ENCODE measurements at regions not wholly inside any gene's neighbourhood (a gene's known extent, or its start where the extent isn't known, plus 50 kb on each side); places are given as distances from the start of the nearest gene placed in this dataset.
"Not testable (repeated sequence)": the region's sequence is repeated elsewhere in the genome, so short reads cannot be mapped to it uniquely, and the experiment has no call there.

- DNase-seq (ENCODE audit: low read depth) = no peak
These were observed 87.3 kb upstream of the ABCC4 start for GRCh38 chr13:95388420-95389079.

GRCh38 chr13:95391362-95391761 lies 90.1 kb upstream of the ABCC4 start:
- DNase-seq (ENCODE audit: low read depth) = no peak

GRCh38 chr13:95391785-95392184 lies 90.5 kb upstream of the ABCC4 start:
- DNase-seq (ENCODE audit: low read depth) = no peak

- DNase-seq (ENCODE audit: low read depth) = no peak
These were observed 91.3 kb upstream of the ABCC4 start for GRCh38 chr13:95392597-95392996.

GRCh38 chr13:95403349-95404140 lies 102.3 kb upstream of the ABCC4 start:
- no peak for DNase-seq (ENCODE audit: low read depth)

- peak; percentile 47 for DNase-seq (ENCODE audit: low read depth)
These were observed 103.1 kb upstream of the ABCC4 start for GRCh38 chr13:95404141-95404882.

GRCh38 chr13:95406176-95406575 lies 104.9 kb upstream of the ABCC4 start:
- no peak for DNase-seq (ENCODE audit: low read depth)

- no peak for DNase-seq (ENCODE audit: low read depth)
These were observed 110.3 kb upstream of the ABCC4 start for GRCh38 chr13:95411428-95412040.

GRCh38 chr13:95418946-95419345 lies 117.7 kb upstream of the ABCC4 start:
- no peak for DNase-seq (ENCODE audit: low read depth)

- DNase-seq (ENCODE audit: low read depth) = no peak
These were observed 119.2 kb upstream of the ABCC4 start for GRCh38 chr13:95420501-95420900.

- DNase-seq (ENCODE audit: low read depth) = no peak
These were observed 125.4 kb upstream of the ABCC4 start for GRCh38 chr13:95426631-95427030.

GRCh38 chr13:95430525-95430924 lies 122.0 kb upstream of the CLDN10 start:
- not testable (repeated sequence) for DNase-seq (ENCODE audit: low read depth)

- no peak for DNase-seq (ENCODE audit: low read depth)
These were observed 120.4 kb upstream of the CLDN10 start for GRCh38 chr13:95432141-95432540.

GRCh38 chr13:95433537-95433936 lies 119.0 kb upstream of the CLDN10 start:
- no peak for DNase-seq (ENCODE audit: low read depth)

GRCh38 chr13:95434111-95434510 lies 118.4 kb upstream of the CLDN10 start:
- DNase-seq (ENCODE audit: low read depth) = no peak

GRCh38 chr13:95437561-95437960 lies 115.0 kb upstream of the CLDN10 start:
- DNase-seq (ENCODE audit: low read depth) = no peak

GRCh38 chr13:95438297-95438696 lies 114.2 kb upstream of the CLDN10 start:
- no peak for DNase-seq (ENCODE audit: low read depth)

- no peak for DNase-seq (ENCODE audit: low read depth)
These were observed 112.0 kb upstream of the CLDN10 start for GRCh38 chr13:95440441-95441088.

- no peak for DNase-seq (ENCODE audit: low read depth)
These were observed 111.2 kb upstream of the CLDN10 start for GRCh38 chr13:95441326-95441725.

- no peak for DNase-seq (ENCODE audit: low read depth)
These were observed 108.4 kb upstream of the CLDN10 start for GRCh38 chr13:95444006-95444730.

- DNase-seq (ENCODE audit: low read depth) = no peak
These were observed 107.4 kb upstream of the CLDN10 start for GRCh38 chr13:95445131-95445530.
